H54 (cell line): ENCODE measurements at regions not wholly inside any gene's neighbourhood (a gene's known extent, or its start where the extent isn't known, plus 50 kb on each side); places are given as distances from the start of the nearest gene placed in this dataset.

Experiments used
- DNase-seq: peaks from one replicate; pipeline ENCODE4 v3.0.0; 2011; ENCODE audit warnings: low spot score, mixed read lengths; ENCODE audit not compliant: insufficient read length
- FAIRE-seq: peaks from 3 replicates; lab custom pipeline; 2011; peaks lifted over from hg19 to GRCh38; lab: Jason Lieb, UNC
- POLR2A ChIP-seq: IDR thresholded peaks from 2 replicates; pipeline ENCODE4 v1.6.1; 2011; ENCODE audit warnings: low read depth, mild to moderate bottlenecking, low read length

DNA sequence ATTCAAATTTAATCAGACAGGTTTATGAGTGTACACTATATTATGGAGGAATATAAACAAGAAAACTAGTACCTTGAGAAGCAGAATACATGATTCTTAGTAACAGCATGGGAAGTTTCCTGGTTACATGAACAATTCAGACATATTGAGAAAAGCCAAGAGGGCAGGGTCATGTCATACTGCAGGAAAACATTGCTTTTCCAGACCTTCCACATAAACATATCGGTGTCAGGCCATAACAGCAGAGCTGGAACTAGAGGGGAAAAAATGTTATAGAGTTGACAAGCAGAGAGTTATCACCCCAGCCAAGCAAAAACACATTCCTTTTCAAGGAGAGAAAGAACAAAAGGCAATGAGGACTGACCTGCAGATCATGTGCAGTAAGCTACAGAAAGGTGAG lies 74.7 kb upstream of the ZNF236 start:
- FAIRE-seq = no peak
- no peak for TF ChIP-seq POLR2A
- DNase-seq = no peak

DNA sequence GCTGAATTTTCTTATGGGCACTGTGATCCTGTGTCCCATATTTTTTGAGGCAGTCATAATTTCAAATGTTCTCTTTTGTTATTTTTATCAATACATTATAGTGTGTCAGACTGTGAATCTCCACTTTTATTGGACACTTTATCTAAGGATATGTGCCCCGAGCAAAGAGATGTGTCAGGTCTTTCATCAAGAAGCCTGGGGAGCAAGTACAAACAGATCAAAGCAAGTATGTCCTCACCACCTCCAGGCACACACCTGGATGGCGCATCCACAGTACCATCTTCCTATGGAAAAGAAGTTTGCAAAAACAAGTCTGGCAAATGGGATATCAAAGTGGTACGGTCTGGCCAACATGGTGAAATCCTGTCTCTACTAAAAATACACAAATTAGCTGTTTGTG lies 81.0 kb upstream of the ZNF236 start:
- no peak for FAIRE-seq
- TF ChIP-seq POLR2A = no peak
- DNase-seq = no peak

DNA sequence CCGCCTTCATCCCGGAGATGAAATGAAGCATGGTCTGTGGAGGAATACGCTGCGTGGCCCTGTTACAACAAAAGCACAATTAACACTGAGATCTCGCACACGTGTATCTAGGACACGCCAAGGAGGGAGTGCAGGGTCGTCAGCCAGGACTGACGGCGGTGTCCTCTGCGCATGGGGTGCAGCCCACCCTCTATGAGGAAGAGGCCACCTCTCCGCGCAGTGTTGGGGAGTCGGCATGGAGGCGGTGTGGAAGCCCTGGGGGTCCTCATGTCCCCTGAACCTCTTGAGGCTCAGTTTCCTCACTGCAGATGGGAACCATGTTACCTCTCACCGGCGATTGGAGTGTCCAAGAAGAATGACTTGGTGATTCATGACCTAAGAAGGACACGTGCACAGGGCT lies 86.0 kb upstream of the ZNF236 start:
- DNase-seq (no peak), FAIRE-seq (no peak)
- no peak for TF ChIP-seq POLR2A

DNA sequence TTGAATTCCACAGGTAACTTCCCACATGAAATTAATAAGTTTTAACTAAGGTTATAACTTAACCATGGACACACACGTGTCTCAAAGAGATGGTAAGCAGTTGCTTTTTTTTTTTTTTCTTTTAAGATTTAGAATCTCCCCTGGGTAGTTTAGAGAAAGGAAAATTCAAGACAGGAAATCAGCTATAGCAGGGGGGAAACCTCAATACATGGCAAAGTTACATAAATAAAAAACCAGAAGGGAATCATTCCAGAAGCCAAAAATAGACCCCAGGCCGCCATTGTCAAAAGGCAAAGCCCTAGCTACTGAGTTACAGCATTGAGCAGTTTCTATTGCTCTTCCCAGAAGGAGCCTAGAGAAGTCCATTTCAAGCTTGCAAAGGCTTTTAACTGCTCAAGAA lies 91.5 kb upstream of the ZNF236 start:
- DNase-seq (no peak), FAIRE-seq (no peak)
- TF ChIP-seq POLR2A = no peak

DNA sequence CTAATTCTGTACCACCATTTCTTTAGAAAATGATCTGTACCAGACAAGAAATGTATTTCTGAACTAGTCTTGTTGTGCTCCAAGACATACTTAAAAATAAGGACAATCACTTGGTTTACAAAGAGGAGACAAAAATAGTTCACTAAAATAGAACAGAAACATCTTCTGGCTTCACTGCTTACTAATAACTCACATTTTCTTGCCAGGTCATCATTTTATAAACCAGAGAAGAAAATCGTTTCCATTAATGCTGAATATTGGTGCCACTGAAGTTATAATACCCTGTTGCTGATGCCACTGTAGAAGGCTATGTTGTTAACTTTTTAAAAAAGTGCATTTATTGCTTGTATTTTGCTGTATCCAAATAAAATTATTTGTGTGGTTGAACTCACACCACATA lies 94.8 kb upstream of the ZNF236 start:
- FAIRE-seq (no peak), DNase-seq (no peak)
- no peak for TF ChIP-seq POLR2A

DNA sequence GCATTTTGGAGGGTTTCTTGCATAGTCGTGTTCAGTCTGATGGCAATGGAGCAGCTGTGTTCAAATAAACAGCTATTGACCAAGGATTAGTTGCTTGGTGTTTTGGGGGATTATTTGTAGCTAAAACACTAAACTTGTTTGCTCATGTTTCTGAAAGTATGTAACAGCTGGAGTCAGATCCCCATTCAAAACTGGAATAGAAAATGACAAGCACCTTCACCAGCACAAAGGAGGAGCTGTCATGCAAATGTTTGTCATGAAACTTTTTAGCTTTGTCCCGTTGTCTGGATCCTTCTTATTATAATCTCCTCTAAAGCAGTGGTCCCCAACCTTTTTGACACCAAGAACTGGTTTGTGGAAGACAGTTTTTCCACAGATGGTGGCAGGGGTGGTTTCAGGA lies 96.9 kb upstream of the ZNF236 start:
- no peak for TF ChIP-seq POLR2A
- FAIRE-seq (no peak), DNase-seq (no peak)

DNA sequence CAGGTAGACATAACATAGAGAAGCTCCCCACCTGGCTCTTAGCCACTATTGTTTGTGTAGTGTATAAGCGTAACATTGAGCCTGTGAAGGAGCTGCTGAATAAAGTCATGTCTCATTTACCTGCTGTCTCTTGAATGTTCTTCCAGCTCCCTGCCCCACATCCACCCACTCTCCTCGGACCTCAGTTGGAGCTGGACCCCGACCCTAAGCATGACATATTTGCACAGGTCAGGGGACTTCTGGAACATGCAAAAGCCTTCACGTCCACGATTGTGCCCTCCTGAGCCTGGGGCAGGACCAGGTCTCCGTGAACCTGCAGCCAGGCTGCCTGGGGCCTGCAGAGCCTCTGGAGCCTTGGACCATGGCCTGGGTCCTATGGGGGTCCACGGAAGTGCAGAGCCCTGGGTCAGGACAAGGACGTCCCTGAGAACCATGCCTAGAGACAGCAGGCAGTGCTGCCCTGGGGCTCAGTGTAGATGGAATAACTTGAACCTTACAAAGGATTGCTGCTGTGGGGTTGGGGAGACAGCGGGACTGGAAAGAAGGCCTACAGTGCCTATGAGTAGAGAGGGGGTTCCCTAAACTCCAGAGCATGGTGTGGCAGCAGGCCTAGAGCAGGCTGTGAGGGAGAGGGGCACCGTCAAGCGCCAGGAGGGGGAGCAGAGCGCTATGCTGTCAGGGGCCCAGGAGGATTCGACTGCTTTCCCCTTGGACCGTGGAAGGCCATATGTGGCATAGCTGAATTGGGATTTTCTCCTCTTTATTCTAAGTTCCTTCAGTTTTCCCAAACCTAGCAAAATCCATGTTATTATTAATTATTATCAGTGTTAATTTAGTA lies 99.9 kb upstream of the ZNF236 start:
- FAIRE-seq (no peak), DNase-seq (no peak)
- TF ChIP-seq POLR2A = no peak

DNA sequence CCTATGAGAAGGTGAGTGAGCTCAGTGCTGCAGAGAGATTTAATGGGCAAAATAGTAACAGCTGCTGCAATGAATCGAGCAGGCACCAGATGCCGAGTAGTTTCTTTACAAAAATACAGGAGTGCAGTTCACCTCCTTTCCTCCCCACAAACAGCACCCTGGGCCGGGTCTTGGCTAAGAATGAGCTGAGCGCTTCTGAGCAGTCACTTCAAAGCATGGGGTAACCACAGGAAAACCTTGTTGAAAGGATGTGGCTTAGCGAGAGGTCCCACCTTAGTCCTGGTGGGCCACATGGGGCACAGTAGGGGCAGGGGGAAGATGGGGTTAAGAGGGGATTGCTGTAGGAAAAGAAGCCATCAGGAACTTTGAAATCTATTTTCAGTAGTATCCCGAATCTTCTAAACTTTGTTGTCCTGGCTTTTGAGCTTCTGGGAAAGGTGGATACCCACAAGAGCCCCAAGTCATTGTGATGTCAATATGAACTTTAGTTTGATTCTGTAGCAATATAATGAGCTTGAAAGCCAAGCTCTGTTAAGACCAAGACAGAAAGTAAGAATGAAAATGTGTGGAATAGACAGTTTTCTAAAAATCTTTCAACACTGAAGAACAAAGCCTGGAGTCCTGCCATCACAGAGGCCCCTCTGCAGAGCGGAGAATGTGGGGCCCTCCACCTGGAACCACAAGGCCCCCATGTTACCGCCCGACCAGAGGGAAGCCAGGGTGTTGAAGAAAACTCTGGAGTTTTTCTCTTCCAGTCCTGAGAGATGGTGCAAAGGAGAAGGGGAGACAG lies 101.0 kb upstream of the ZNF236 start:
- TF ChIP-seq POLR2A = no peak

DNA sequence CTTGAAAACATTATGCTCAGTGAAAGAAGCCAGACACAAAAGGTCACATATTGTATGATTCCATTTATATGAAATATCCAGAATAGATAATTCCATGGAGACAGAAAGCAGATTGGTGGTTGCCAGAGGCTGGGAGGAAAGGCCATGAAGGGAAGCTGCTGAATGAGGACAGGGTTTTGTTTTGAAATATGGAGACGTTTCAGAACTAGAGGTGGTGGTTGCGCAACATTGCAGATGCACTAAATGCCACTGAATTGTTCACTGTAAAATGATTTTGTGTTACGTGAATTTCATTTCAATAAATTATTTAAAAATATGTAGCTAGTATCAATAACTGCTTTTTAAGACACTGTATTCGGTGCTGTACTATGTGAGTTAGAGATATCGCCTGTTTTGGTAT lies 101.7 kb upstream of the ZNF236 start:
- FAIRE-seq = no peak
- no peak for TF ChIP-seq POLR2A

More for the DNA sequence above, 101.0 kb upstream of the ZNF236 start:
- no peak for FAIRE-seq
- DNase-seq = no peak

DNA sequence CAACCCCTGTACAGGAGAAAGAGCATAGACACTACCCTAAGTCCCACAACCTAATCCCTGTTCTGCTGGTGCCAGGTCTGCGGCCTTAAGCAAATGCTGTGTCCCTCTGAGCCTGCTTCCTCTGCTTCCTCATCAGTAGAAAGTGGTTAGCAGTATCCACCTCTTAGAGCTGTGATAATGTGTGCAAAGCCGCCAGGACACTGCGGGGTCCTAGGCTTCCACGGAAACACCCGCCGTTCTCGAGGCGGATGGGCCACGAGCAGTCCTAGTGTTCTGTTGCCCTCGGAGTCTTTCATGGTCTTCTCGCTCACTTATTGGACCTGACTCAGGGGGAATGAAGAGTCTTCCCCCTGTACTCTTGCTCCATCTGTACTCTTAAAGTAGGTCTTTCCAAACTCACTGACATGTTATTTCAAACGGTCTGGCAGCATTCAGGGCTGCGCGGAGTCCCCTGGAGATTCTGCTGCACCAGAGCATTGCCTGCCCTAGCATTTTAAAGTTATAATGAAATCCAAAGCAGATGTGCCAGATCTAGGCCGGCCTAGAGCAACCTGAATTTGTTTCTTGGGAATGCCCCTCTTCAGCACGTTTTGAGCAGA lies 107.2 kb upstream of the ZNF236 start:
- FAIRE-seq = no peak
- no peak for DNase-seq
- TF ChIP-seq POLR2A = no peak

More for the DNA sequence above, 101.7 kb upstream of the ZNF236 start:
- DNase-seq = no peak

DNA sequence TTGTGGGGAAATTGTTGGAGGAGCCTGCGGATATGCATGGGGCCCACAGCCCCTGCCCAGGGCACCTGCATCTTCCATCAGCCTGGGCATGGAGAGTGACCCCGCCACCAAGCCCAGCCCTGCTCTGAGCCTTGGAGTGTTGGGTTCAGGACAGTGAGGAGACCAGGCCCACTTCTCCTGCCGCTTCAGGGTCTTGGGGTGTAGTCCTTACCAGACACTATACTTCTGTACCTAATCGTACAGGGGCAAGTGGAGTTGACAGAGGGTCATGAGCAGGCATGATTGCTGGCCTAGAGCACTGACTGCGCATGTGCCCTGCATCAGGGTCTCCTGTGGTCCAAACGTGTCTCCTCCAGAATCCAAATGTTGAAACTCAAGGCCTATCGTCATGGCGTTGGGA lies 108.9 kb upstream of the ZNF236 start:
- TF ChIP-seq POLR2A = no peak
- no peak for FAIRE-seq

DNA sequence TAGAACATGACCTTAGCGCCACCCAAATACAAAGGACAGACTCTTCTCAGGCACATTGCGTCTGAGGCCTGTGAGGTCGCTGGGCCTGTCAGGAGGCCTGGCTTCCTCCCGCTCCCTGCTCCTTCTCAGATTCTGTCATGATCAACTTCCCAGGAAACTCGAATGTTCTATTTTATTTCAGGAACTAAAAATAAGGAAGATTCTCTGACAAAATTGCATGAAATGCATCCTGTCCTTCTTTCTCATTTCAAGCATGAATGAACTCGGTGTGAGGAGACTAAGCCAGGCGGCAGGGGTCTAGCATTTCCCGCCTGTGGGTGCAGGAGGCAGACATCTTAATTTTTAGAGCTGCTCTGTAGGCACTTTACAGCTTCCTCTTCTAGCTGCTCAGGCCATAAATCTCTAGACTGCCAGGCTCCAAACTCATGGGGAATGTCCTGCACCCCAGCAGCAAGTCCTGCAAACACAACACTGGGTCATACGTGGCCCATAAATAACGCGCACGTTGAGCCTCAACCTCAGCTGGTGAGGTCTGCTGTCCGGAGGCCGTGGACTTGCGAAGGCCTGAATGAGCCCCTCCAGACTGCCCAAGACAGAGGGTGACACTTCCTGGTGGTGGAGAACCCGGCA lies 109.7 kb upstream of the ZNF236 start:
- FAIRE-seq (no peak), DNase-seq (no peak)
- no peak for TF ChIP-seq POLR2A

More for the DNA sequence above, 108.9 kb upstream of the ZNF236 start:
- no peak for DNase-seq

DNA sequence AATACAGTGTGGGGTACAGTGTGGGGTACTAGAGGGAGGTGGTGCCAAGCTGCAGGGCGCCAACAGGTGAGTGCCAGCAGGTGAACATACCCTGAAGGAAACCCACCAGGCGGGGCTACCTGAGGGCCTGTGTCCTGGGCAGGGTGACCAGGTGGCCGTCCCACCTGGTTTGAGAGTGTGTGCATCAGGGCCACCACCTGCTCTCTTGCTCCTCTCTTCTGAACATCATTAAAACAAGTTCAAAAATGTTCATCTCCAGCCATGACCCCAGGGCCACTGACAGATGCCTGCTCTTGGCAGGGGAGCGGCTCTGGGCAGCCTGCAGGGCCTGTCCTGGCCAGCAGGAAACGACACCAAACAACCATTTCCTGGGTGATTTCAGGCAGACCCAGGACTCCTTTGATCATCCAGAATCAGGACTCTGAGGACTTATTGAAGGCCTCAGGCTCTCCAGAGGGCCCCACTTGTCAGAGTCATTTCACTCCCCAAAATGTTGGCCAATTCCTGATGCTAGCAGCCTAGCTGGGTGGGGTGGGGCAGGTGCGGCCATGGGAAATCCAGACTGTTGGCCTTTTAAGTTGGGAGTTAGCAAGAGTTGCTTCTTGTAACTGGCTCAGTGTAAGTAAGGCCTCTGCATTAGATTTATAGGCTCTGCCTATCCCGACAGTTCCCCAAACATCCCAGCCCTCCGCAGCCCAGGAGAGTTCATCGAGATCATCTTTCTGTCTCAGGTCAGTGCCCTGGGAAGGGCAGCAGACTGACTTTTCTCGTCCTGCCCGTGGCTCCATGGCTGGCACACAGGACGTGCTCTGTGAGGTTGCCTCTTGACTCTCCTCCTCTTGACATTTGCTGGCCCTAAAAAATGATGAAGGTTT lies 111.5 kb upstream of the ZNF236 start:
- DNase-seq (no peak), FAIRE-seq (no peak)
- no peak for TF ChIP-seq POLR2A
